Mammary epithelial cell (primary cell): ENCODE measurements at regions not wholly inside any gene's neighbourhood (a gene's known extent, or its start where the extent isn't known, plus 50 kb on each side); places are given as distances from the start of the nearest gene placed in this dataset.

Experiments used
- EZH2 ChIP-seq: IDR thresholded peaks from 2 replicates; pipeline ENCODE4 v1.6.1; 2012; ENCODE audit warnings: low read length, inconsistent platforms, borderline replicate concordance
- TF ChIP-seq, protein P1 (sequence below), 2 donors: IDR thresholded peaks in 1 of 2; conservative IDR thresholded peaks in 1 of 2; 2 replicates each; pipeline ENCODE4 v1.5.1; 2011 to 2012; ENCODE audit warnings: inconsistent platforms in 2 of 2, low read length in 2 of 2, mild to moderate bottlenecking in 2 of 2, control low read depth in 1 of 2, low read depth in 1 of 2; ENCODE audit not compliant: insufficient read depth in 1 of 2; ENCODE audit errors: extremely low read depth in 1 of 2

DNA sequence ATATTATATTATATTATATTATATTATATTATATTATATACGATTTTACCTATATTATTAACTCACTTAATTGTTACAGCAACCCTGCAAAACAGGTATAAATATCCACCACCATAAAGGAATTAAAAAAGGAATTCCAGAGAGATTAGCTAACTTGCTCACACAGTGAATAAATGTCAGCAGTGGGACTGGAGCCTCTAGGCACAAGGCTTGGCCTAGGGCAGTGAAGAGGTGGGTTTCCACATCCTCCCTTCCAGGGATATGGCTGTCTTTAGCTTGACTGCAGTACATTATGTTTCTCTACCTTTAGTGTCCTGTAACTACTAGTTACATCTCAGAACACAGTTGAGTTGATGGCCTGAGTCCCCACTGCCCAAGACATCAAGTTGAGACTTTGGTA lies 166.9 kb downstream of the SLC15A5 start:
- TF ChIP-seq, protein P1, sequence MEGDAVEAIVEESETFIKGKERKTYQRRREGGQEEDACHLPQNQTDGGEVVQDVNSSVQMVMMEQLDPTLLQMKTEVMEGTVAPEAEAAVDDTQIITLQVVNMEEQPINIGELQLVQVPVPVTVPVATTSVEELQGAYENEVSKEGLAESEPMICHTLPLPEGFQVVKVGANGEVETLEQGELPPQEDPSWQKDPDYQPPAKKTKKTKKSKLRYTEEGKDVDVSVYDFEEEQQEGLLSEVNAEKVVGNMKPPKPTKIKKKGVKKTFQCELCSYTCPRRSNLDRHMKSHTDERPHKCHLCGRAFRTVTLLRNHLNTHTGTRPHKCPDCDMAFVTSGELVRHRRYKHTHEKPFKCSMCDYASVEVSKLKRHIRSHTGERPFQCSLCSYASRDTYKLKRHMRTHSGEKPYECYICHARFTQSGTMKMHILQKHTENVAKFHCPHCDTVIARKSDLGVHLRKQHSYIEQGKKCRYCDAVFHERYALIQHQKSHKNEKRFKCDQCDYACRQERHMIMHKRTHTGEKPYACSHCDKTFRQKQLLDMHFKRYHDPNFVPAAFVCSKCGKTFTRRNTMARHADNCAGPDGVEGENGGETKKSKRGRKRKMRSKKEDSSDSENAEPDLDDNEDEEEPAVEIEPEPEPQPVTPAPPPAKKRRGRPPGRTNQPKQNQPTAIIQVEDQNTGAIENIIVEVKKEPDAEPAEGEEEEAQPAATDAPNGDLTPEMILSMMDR (conservative IDR thresholded peaks at IDR 0.05 in 1 of 2, IDR thresholded peaks at IDR 0.05 in 1 of 2; ENCODE audit: extremely low read depth in 1 of 2, insufficient read depth in 1 of 2, low read depth in 1 of 2, low read length in 2 of 2) = no peak
- TF ChIP-seq EZH2 = no peak
